Muscle layer of duodenum (tissue), 2 donors: ENCODE measurements at regions not wholly inside any gene's neighbourhood (a gene's known extent, or its start where the extent isn't known, plus 50 kb on each side); places are given as distances from the start of the nearest gene placed in this dataset.

Experiments used
- H3K27ac ChIP-seq: one replicate; pipeline ENCODE4 v1.7.0; 2013; ENCODE audit warnings: mild to moderate bottlenecking, low read length
- H3K27me3 ChIP-seq: one replicate; pipeline ENCODE4 v1.7.0; 2013; ENCODE audit warnings: low read depth, mild to moderate bottlenecking, control low read depth, low read length
- H3K36me3 ChIP-seq, 2 donors: one replicate each; pipeline ENCODE4 v1.7.0; 2013; ENCODE audit warnings: low read length in 2 of 2, control low read depth in 1 of 2, mild to moderate bottlenecking in 1 of 2; ENCODE audit not compliant: insufficient read depth in 2 of 2, control insufficient read depth in 1 of 2
- H3K4me1 ChIP-seq, 2 donors: one replicate each; pipeline ENCODE4 v1.7.0; 2013; ENCODE audit warnings: low read length in 2 of 2, mild to moderate bottlenecking in 2 of 2, control low read depth in 1 of 2, moderate library complexity in 1 of 2; ENCODE audit not compliant: insufficient read depth in 2 of 2, control insufficient read depth in 1 of 2
- H3K4me3 ChIP-seq, 2 donors: one replicate each; pipeline ENCODE4 v1.7.0; 2013; ENCODE audit warnings: low read length in 2 of 2, low read depth in 1 of 2, mild to moderate bottlenecking in 1 of 2
- H3K9me3 ChIP-seq, 2 donors: one replicate each; pipeline ENCODE4 v1.7.0; 2013; ENCODE audit warnings: low read length in 2 of 2, control low read depth in 1 of 2, mild to moderate bottlenecking in 1 of 2; ENCODE audit not compliant: control insufficient read depth in 1 of 2
- donor health status: healthy.

- Histone ChIP-seq H3K27me3 (no peaks in the 10 kb centered on the region), H3K36me3 (no peaks in the 10 kb centered on the region), H3K27ac (no peak overlapping the region), H3K4me3 (no peak overlapping the region), H3K9me3 (no peaks in the 10 kb centered on the region), H3K4me1 (no peaks in the 10 kb centered on the region)
Observed at GRCh38 chr9:26418480-26418879, 474.1 kb downstream of the CAAP1 start.

- H3K4me1 ChIP-seq: no peaks in the 10 kb centered on the region
- H3K27me3 ChIP-seq: no peaks in the 10 kb centered on the region
- no peaks in the 10 kb centered on the region for H3K36me3 ChIP-seq
- no peak overlapping the region for H3K27ac ChIP-seq
- no peaks in the 10 kb centered on the region for H3K9me3 ChIP-seq
- H3K4me3 ChIP-seq: no peak overlapping the region
Observed at GRCh38 chr9:26415528-26415927, 477.1 kb downstream of the CAAP1 start.

- H3K4me1 ChIP-seq: no peaks in the 10 kb centered on the region
- H3K4me3 ChIP-seq: no peak overlapping the region
- H3K36me3 ChIP-seq: no peaks in the 10 kb centered on the region
- no peaks in the 10 kb centered on the region for H3K9me3 ChIP-seq
- H3K27me3 ChIP-seq: no peaks in the 10 kb centered on the region
- no peak overlapping the region for H3K27ac ChIP-seq
Observed at GRCh38 chr9:26413611-26414010, 479.0 kb downstream of the CAAP1 start.

GRCh38 chr9:26412446-26412845 lies 480.2 kb downstream of the CAAP1 start:
- Histone ChIP-seq H3K4me3 (no peak overlapping the region), H3K27ac (no peak overlapping the region), H3K4me1 (no peaks in the 10 kb centered on the region), H3K27me3 (no peaks in the 10 kb centered on the region), H3K36me3 (no peaks in the 10 kb centered on the region), H3K9me3 (no peaks in the 10 kb centered on the region)

GRCh38 chr9:26406676-26407075 lies 485.9 kb downstream of the CAAP1 start:
- Histone ChIP-seq H3K9me3 (no peaks in the 10 kb centered on the region), H3K4me1 (no peaks in the 10 kb centered on the region), H3K4me3 (no peak overlapping the region), H3K27ac (no peak overlapping the region), H3K36me3 (no peaks in the 10 kb centered on the region), H3K27me3 (no peaks in the 10 kb centered on the region)

GRCh38 chr9:26399556-26399955 lies 493.0 kb downstream of the CAAP1 start:
- no peak overlapping the region for H3K4me3 ChIP-seq
- H3K27me3 ChIP-seq: no peaks in the 10 kb centered on the region
- H3K4me1 ChIP-seq: no peaks in the 10 kb centered on the region
- H3K36me3 ChIP-seq: no peaks in the 10 kb centered on the region
- H3K9me3 ChIP-seq: no peaks in the 10 kb centered on the region
- no peak overlapping the region for H3K27ac ChIP-seq

GRCh38 chr9:26394025-26394424 lies 498.6 kb downstream of the CAAP1 start:
- no peak overlapping the region for H3K27ac ChIP-seq
- H3K4me3 ChIP-seq: no peak overlapping the region
- no peaks in the 10 kb centered on the region for H3K9me3 ChIP-seq
- H3K4me1 ChIP-seq: no peaks in the 10 kb centered on the region
- no peaks in the 10 kb centered on the region for H3K27me3 ChIP-seq
- no peaks in the 10 kb centered on the region for H3K36me3 ChIP-seq

- H3K4me1 ChIP-seq: no peaks in the 10 kb centered on the region
- H3K27ac ChIP-seq: no peak overlapping the region
- H3K36me3 ChIP-seq: no peaks in the 10 kb centered on the region
- no peaks in the 10 kb centered on the region for H3K27me3 ChIP-seq
- H3K4me3 ChIP-seq: no peak overlapping the region
- H3K9me3 ChIP-seq: no peaks in the 10 kb centered on the region
Observed at GRCh38 chr9:26392639-26393038, 500.0 kb downstream of the CAAP1 start.

GRCh38 chr9:26391036-26391435 lies 501.6 kb downstream of the CAAP1 start:
- no peak overlapping the region for H3K4me3 ChIP-seq
- H3K4me1 ChIP-seq: no peaks in the 10 kb centered on the region
- no peak overlapping the region for H3K27ac ChIP-seq
- no peaks in the 10 kb centered on the region for H3K27me3 ChIP-seq
- H3K9me3 ChIP-seq: no peaks in the 10 kb centered on the region
- H3K36me3 ChIP-seq: no peaks in the 10 kb centered on the region

- Histone ChIP-seq H3K36me3 (no peaks in the 10 kb centered on the region), H3K27ac (no peak overlapping the region), H3K27me3 (no peaks in the 10 kb centered on the region), H3K4me1 (no peaks in the 10 kb centered on the region), H3K9me3 (no peaks in the 10 kb centered on the region), H3K4me3 (no peak overlapping the region)
Observed at GRCh38 chr9:26375448-26375847, 517.2 kb downstream of the CAAP1 start.

GRCh38 chr9:26373616-26374015 lies 519.0 kb downstream of the CAAP1 start:
- Histone ChIP-seq H3K27ac (no peak overlapping the region), H3K4me3 (no peak overlapping the region), H3K9me3 (no peaks in the 10 kb centered on the region), H3K27me3 (no peaks in the 10 kb centered on the region), H3K36me3 (no peaks in the 10 kb centered on the region), H3K4me1 (no peaks in the 10 kb centered on the region)

GRCh38 chr9:26371236-26371635 lies 521.4 kb downstream of the CAAP1 start:
- H3K27me3 ChIP-seq: no peaks in the 10 kb centered on the region
- H3K36me3 ChIP-seq: no peaks in the 10 kb centered on the region
- no peak overlapping the region for H3K27ac ChIP-seq
- no peaks in the 10 kb centered on the region for H3K9me3 ChIP-seq
- H3K4me3 ChIP-seq: no peak overlapping the region
- no peaks in the 10 kb centered on the region for H3K4me1 ChIP-seq
